Retina (tissue), 1 donor: ENCODE measurements at regions not wholly inside any gene's neighbourhood (a gene's known extent, or its start where the extent isn't known, plus 50 kb on each side); places are given as distances from the start of the nearest gene placed in this dataset.
"Not testable (repeated sequence)": the region's sequence is repeated elsewhere in the genome, so short reads cannot be mapped to it uniquely, and the experiment has no call there.

Experiments used
- DNase-seq: peaks from one replicate; pipeline ENCODE4 v3.0.0-alpha.2; 2016

DNA sequence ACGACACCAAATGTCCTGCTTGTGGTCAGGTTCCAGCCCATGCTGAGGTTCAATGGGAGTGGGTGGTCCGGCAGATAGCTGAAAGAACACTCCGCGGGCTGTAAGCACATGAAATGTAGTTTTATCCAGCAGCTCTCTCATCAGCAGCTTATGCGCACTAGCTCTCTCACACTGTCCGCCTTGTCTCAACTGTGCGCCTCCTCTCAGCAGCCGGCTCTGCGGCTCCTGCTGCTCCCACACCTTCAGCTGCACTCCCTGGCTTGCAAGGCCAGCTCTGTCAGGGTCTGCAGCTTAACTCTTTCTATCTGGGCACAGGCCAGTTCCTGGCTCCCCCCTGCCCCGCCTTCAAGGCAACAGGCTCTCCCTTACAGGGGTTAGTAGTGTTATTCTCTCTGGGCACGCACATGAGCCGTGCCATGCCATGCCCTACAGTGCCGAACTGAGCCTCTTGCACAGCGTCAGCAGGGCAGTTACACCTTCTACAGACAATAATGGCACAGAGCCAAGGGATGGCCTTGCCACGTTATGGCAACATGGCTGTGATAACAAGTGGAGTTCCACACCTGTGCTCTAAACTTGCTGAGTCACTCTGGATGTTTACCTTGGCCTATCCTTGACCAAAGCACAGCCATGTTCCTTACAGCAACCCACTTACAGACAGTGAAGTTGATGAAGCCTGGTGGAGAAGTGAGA lies 84.0 kb upstream of the LRFN2 start:
- no peak for DNase-seq

DNA sequence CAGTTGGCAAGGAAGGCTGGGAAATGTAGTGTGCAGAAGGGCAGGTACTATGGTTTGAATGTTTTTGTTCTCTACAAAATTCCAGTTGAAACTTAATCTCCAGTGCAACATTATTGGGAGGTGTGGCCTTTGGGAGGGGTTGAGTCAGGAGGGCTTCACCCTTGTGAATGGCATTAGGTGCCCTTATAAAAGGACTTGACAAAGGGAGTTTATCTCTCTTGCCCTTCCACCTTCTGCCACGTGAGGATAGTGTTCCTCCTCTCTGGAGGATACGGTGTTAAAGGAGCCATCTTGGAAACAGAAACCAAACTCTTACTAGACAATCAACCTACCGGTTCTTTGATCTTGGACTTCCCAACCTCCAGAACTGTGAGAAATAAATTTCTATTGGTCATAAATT lies 82.2 kb upstream of the LRFN2 start:
- DNase-seq, result no peak

DNA sequence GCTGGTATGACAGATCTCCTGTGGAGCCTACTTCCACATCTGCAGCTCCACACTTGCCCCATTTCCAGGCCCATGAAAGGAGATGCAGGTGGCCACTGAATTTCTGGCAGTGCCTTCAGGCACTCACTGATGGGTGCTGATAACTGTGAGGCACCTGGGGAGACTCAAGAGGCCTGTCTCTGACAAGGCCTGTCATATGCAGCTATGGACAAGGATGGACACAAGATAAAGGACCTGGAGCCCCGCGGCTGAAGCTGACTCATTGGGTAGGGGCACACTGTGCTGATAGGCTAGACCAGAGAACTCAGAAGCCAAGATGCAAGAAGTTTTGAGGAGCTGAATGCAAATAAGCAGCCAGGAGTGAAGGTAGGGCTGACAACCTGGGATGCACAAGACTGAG lies 81.0 kb upstream of the LRFN2 start:
- DNase-seq, result no peak

DNA sequence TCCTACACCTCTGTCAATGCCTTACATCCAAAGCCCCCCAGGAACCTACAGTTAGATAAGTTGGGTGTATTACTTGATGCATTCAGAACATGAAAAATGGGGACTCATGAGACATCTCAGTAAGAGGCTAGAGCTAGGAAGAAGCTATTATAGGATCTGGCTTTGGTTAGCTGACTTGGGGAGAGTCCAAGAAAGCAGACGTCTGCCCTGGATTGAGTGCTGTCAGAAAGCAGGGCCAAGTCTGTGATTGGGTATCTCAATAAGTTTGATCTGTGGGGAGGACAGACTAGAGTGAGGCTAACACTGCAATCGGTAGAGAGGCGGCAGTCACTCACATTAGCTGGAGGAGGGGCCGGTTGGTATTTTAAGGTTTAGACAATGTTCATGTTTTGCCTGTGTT lies 79.4 kb upstream of the LRFN2 start:
- DNase-seq, result no peak

DNA sequence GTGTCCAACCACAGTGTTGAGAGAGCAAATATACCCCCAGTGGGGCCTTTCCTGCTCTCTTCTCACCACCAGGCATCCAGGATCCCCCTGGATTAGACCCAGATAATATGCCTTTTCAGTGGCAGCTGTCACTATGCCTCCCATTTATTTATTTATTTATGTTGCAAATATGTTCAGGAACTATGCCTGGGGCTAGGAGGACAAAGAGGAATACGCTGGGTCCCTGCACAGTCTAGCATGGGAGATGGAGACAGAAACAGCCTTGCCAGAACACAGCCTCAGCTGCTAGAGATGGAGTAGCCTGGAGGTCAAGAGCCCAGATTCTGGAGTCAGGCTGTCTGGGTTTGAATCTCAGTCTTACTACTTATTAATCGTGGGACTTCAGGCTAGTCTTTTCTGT lies 74.6 kb upstream of the LRFN2 start:
- peak; percentile 50 for DNase-seq

DNA sequence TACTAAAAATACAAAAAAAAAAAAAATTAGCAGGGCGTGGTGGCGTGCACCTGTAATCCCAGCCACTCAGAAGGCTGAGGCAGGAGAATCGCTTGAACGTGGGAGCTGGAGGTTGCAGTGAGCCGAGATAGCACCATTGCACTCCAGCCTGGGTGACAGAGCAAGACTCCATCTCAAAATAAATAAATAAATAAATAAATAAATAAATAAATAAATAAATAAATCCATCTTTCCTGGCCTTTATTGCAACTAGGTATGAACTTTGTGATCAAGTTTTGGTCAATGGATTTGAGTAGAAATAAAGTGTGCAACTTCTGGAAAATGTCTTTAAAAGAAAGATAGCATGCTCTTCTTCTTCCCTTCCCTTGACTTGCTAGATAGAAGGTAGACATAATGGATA lies 69.6 kb upstream of the LRFN2 start:
- not testable (repeated sequence) for DNase-seq

DNA sequence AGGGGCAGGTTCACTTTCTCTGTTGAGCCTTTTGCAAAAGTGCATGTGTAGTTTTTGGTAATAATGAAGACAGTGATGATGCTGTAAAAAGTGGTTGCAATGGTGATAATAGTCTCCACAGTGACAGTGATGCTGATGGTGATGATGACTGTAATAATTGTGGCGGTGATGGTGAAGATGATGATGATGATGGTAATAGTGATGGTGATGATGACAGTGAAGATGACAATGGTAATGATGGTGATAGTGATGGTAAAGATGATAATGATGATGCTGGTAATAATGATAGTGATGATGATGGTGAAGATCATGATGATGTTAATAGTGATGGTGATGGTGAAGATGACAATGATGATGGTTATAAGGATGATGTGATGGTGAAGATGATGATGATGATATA lies 67.7 kb upstream of the LRFN2 start:
- DNase-seq, result no peak

DNA sequence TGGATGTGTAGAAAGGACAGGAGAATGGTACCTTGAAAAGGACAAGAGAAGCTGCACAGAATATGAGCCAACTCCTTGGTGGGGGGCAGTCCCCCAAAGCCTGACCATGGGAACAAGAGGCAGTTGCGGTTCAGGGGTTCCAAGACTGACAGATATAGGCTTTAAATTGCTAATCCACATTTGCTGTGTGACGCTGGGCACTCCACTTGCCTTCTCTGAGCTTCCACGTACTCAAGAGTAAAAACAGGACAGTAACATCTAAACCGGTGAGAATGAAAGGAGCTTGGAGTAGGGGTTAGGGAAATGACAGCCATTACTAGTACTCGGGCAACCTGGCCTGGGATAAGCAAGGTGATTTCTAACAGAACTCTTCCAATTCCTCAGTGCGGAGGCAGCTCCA lies 57.9 kb upstream of the LRFN2 start:
- no peak for DNase-seq

DNA sequence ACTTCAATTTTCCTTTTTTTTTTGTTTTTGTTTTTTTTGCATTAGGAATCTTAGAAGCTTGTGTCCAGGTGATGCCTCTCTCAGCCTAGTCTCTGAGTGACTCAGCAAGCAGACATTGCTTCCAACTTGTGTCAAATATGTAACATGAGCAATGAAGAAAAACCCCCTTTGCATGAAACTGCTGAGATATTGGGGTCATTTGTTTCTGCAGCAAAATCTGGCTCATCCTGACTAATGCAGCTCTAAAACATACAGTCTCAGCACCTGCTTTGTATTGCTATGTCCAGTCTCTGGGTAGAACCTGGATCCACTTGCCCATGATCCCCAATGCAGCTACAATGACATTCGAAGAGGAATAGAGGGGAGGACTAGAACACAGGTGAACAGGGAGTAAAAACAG lies 55.7 kb upstream of the LRFN2 start:
- no peak for DNase-seq

DNA sequence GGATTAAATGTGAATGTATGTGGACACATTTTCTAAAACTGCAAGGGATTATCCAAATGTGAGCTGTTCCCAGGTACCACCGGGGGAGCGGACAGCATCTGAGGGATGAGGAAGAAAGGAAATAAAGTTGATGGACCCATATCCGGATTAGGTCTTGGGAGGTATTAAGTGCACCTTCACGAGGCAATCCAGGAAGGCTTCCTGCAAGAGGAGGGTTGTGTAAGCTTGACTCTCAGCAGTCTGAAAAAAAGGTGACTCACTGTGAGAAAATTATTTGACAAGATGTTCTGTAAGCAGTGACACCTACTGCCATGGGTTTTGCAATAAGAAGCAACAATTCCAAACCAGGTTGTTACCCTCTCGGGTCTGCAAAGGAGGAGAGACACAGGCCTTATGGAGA lies 55.0 kb upstream of the LRFN2 start:
- no peak for DNase-seq

DNA sequence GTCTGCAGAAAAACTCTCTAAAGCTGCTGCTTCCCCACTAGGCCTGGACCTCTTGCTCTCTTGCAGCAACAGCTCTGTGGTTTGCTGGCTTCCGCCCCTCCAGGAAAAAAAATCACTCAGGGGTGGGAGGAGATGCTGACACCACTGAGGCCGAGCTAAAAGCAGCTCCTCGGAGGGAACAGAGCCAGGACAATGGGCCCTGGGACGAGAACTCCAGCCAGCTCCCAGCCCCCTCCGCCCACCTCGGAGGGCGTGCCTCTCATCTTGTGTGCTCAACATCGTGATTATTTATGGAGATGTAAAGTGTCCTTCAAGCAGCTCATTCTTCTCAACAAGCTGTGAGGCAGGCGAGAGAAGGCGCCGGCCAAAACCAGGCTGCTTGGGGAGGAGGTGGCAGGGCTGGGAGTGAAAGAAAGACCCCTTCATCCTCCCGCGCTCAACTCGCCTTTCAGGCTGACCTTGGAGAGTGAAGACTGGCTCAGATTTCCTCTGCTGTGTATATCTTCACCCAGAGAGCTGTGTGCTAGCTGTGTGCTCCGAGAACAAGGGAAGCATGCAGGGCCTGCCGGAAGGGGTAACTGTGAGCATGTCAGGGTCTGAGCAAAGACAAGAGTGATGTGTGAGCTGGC lies 53.5 kb upstream of the LRFN2 start:
- no peak for DNase-seq
